Activated naive CD4-positive, alpha-beta T cell treated with anti-CD3 and anti-CD28 coated beads, Interleukin-2, amount 50 U/mL, for 24 hours (primary cell): ENCODE measurements at regions not wholly inside any gene's neighbourhood (a gene's known extent, or its start where the extent isn't known, plus 50 kb on each side); places are given as distances from the start of the nearest gene placed in this dataset.

Experiments
- H3K27ac Mint-ChIP-seq: one replicate; pipeline ENCODE4 v1.8.0; 2021; ENCODE audit warnings: mild to moderate bottlenecking, mixed read lengths
- H3K27me3 Mint-ChIP-seq: one replicate; pipeline ENCODE4 v1.8.0; 2021; ENCODE audit warnings: mixed read lengths
- H3K36me3 Mint-ChIP-seq: one replicate; pipeline ENCODE4 v1.8.0; 2021; ENCODE audit warnings: mixed read lengths
- H3K4me1 Mint-ChIP-seq: one replicate; pipeline ENCODE4 v1.8.0; 2021; ENCODE audit warnings: mixed read lengths
- H3K4me3 Mint-ChIP-seq: one replicate; pipeline ENCODE4 v1.8.0; 2021; ENCODE audit warnings: mild to moderate bottlenecking, mixed read lengths
- H3K9me3 Mint-ChIP-seq: one replicate; pipeline ENCODE4 v1.8.0; 2021; ENCODE audit warnings: mixed read lengths

DNA sequence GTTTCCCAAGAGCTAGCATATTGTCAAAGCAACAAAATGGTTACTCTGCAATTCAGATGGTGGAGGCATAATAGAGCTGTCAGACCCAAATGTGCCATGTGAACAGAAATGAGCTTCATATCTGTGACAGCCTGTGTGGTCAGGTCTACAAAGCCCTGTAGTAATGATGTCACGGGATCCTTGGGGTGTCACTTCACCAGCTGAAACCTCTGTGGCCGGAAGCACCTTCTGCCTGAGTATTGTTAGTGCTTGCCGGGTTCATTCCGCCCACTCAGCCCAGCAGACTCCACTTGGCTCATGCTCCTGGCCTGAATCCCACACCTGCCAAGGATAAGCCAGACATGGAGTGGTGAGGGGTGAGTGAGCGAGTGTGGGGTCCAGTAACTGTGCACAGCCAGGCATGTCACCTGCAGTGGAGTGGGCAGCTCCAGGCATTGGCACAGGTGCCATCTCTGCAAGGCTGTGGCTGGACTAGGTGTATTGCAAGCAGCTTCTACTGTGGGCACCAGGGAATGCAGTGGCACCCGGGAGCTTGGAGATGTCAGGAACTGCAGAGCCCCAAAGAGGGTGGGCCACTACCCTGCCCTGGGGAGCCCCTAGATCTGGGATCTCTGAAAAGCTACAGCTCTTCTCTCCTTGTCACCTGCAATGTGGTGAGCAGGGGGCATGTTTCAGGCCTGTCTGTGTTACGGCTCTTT is 341.9 kb upstream of the CHRM2 start:
- Mint-ChIP-seq H3K4me3 (no peak overlapping the region), H3K36me3 (no peaks in the 10 kb centered on the region), H3K27me3 (no peaks in the 10 kb centered on the region), H3K27ac (no peak overlapping the region), H3K9me3 (peaks cover 4% of the 10 kb centered on the region), H3K4me1 (no peaks in the 10 kb centered on the region)

DNA sequence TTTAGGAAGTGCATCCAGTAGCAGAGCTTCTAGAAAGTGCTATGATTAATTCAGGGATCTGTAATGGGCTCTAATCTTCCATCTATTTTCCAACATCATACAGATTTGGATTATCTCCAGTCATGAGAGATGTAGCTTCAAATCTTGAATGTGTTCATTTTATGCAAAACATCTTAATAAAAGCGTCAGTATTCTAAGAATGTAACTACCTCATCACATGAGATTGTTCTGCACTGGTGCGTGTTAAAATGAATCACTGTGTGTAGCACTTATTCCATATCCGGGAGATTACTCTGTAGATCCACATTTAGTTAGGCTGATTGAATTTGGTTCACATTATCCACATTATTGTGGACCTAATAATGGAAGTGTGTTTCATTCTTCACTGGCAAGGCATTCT is 344.9 kb upstream of the CHRM2 start:
- no peaks in the 10 kb centered on the region for H3K27me3 Mint-ChIP-seq

GRCh38 chr7:136517971-136518370 is 350.5 kb upstream of the CHRM2 start:
- Mint-ChIP-seq H3K27me3 (no peaks in the 10 kb centered on the region), H3K27ac (no peak overlapping the region), H3K9me3 (no peaks in the 10 kb centered on the region), H3K4me1 (no peaks in the 10 kb centered on the region), H3K36me3 (no peaks in the 10 kb centered on the region), H3K4me3 (no peak overlapping the region)

More for the DNA sequence above, 344.9 kb upstream of the CHRM2 start:
- H3K36me3 Mint-ChIP-seq = no peaks in the 10 kb centered on the region
- no peak overlapping the region for H3K4me3 Mint-ChIP-seq
- H3K4me1 Mint-ChIP-seq = no peaks in the 10 kb centered on the region
- H3K9me3 Mint-ChIP-seq = peaks cover 4% of the 10 kb centered on the region
- no peak overlapping the region for H3K27ac Mint-ChIP-seq

DNA sequence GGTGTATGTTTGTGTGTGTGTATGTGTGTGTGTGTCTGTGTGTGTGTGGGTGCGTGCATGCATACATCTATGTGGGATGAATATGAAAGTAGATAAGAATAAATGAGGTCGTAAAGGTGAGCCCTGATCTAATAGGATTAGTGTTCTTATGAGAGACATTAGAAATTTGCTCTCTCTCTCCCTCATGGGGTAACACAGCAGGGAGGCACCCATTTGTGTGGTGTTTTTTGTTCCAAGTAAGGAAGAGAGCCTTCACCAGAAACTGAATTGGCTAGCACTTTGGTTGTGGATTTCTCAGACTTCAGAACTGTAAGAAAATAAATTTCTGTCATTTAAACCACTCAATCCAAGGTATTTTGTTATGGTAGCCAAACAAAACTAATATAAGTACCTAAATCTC is 353.7 kb upstream of the CHRM2 start:
- Mint-ChIP-seq H3K27me3 (no peaks in the 10 kb centered on the region), H3K4me3 (no peak overlapping the region), H3K27ac (no peak overlapping the region), H3K36me3 (no peaks in the 10 kb centered on the region), H3K4me1 (no peaks in the 10 kb centered on the region), H3K9me3 (no peaks in the 10 kb centered on the region)

GRCh38 chr7:136513744-136514143 is 354.7 kb upstream of the CHRM2 start:
- Mint-ChIP-seq H3K9me3 (no peaks in the 10 kb centered on the region), H3K27me3 (no peaks in the 10 kb centered on the region), H3K4me3 (no peak overlapping the region), H3K36me3 (no peaks in the 10 kb centered on the region), H3K27ac (no peak overlapping the region), H3K4me1 (no peaks in the 10 kb centered on the region)

- no peak overlapping the region for H3K4me3 Mint-ChIP-seq
- H3K27me3 Mint-ChIP-seq = no peaks in the 10 kb centered on the region
- H3K4me1 Mint-ChIP-seq = no peaks in the 10 kb centered on the region
- H3K9me3 Mint-ChIP-seq = no peaks in the 10 kb centered on the region
- no peaks in the 10 kb centered on the region for H3K36me3 Mint-ChIP-seq
- no peak overlapping the region for H3K27ac Mint-ChIP-seq
Measured at GRCh38 chr7:136509466-136509865, 359.0 kb upstream of the CHRM2 start.

GRCh38 chr7:136502162-136502561 is 366.3 kb upstream of the CHRM2 start:
- H3K27me3 Mint-ChIP-seq = no peaks in the 10 kb centered on the region
- no peak overlapping the region for H3K27ac Mint-ChIP-seq
- no peaks in the 10 kb centered on the region for H3K4me1 Mint-ChIP-seq
- H3K4me3 Mint-ChIP-seq = no peak overlapping the region
- H3K36me3 Mint-ChIP-seq = no peaks in the 10 kb centered on the region
- peaks cover under 1% of the 10 kb centered on the region for H3K9me3 Mint-ChIP-seq

- Mint-ChIP-seq H3K27me3 (no peaks in the 10 kb centered on the region), H3K36me3 (no peaks in the 10 kb centered on the region), H3K27ac (no peak overlapping the region), H3K4me3 (no peak overlapping the region), H3K4me1 (no peaks in the 10 kb centered on the region), H3K9me3 (peaks cover 8% of the 10 kb centered on the region)
Measured at GRCh38 chr7:136501151-136501550, 367.3 kb upstream of the CHRM2 start.

DNA sequence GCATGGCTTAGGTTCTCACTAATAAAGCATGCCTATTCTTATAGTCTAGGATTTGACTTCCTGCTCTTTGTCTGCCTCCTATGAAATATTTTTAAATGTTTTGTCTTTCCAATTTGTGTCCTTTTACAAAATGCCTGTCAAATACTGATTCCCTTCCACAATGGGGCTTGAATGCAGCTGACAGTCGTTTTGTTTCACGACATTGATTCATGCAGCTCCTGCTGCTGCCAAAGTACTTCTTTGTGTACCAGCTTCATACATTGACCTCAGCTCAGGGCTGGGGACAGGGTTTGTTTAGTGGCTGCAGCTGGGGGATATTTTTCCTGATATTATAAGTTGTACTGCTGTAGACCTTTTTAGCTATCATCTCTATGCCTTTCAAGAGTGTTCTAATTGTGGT is 371.9 kb upstream of the CHRM2 start:
- Mint-ChIP-seq H3K36me3 (no peaks in the 10 kb centered on the region), H3K9me3 (peaks cover 19% of the 10 kb centered on the region), H3K27me3 (no peaks in the 10 kb centered on the region), H3K27ac (no peak overlapping the region), H3K4me3 (no peak overlapping the region), H3K4me1 (no peaks in the 10 kb centered on the region)

DNA sequence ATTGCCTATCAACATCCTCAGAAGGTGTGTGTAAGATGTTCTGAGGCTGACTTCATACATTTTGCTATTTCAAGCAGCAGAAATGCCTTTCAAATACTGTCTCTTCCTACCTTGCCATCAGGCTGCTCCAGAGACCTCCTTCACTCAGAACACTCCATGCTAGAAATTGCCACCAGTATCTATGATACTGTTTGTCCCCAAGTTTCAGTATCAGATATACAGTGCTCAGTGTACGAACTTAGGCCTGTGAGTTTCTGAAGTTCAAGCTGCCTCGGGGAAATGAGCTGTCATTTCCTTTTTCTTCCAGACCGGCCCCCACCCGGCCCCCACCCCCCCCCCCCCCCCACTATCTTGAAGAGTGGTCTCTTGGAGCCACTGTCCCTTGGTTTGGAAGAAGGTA is 373.4 kb upstream of the CHRM2 start:
- no peaks in the 10 kb centered on the region for H3K27me3 Mint-ChIP-seq
- no peak overlapping the region for H3K4me3 Mint-ChIP-seq
- H3K27ac Mint-ChIP-seq = no peak overlapping the region
- peaks cover 26% of the 10 kb centered on the region for H3K9me3 Mint-ChIP-seq
- no peaks in the 10 kb centered on the region for H3K4me1 Mint-ChIP-seq
- no peaks in the 10 kb centered on the region for H3K36me3 Mint-ChIP-seq

DNA sequence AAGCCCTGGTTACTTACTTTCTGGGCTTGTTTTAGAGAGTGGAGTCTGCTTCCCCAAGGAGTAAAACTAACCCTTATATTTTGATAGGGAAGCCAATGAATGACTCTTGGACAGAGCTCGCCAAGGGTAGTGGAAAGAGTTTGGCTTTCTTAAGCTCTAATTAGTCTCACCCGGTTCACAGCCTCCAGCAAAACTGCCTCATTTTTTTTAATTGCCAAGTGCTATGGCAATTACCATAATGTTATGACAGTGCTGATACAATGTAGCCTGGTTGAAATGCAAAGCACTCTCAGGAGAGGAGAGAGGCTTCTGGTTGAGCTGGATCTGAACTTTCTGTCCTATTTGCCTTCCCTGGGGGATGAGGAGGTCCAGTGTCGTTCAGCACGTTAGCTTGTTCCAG is 376.1 kb upstream of the CHRM2 start:
- H3K9me3 Mint-ChIP-seq = peaks cover 26% of the 10 kb centered on the region
- H3K36me3 Mint-ChIP-seq = no peaks in the 10 kb centered on the region
- H3K27me3 Mint-ChIP-seq = no peaks in the 10 kb centered on the region
- no peak overlapping the region for H3K4me3 Mint-ChIP-seq
- no peak overlapping the region for H3K27ac Mint-ChIP-seq
- no peaks in the 10 kb centered on the region for H3K4me1 Mint-ChIP-seq

GRCh38 chr7:136489808-136490207 is 378.6 kb upstream of the CHRM2 start:
- no peaks in the 10 kb centered on the region for H3K27me3 Mint-ChIP-seq
- no peak overlapping the region for H3K27ac Mint-ChIP-seq
- peaks cover 18% of the 10 kb centered on the region for H3K9me3 Mint-ChIP-seq
- H3K36me3 Mint-ChIP-seq = no peaks in the 10 kb centered on the region
- no peaks in the 10 kb centered on the region for H3K4me1 Mint-ChIP-seq
- H3K4me3 Mint-ChIP-seq = no peak overlapping the region

GRCh38 chr7:136480901-136481300 is 387.6 kb upstream of the CHRM2 start:
- Mint-ChIP-seq H3K27me3 (no peaks in the 10 kb centered on the region), H3K4me3 (no peak overlapping the region), H3K4me1 (no peaks in the 10 kb centered on the region), H3K27ac (no peak overlapping the region), H3K9me3 (peaks cover 10% of the 10 kb centered on the region), H3K36me3 (no peaks in the 10 kb centered on the region)

GRCh38 chr7:136479922-136480321 is 388.5 kb upstream of the CHRM2 start:
- Mint-ChIP-seq H3K27ac (no peak overlapping the region), H3K27me3 (no peaks in the 10 kb centered on the region), H3K36me3 (no peaks in the 10 kb centered on the region), H3K4me1 (no peaks in the 10 kb centered on the region), H3K4me3 (no peak overlapping the region), H3K9me3 (peaks cover 10% of the 10 kb centered on the region)

GRCh38 chr7:136470179-136470578 is 398.3 kb upstream of the CHRM2 start:
- Mint-ChIP-seq H3K4me1 (no peaks in the 10 kb centered on the region), H3K4me3 (no peak overlapping the region), H3K36me3 (no peaks in the 10 kb centered on the region), H3K27me3 (no peaks in the 10 kb centered on the region), H3K27ac (no peak overlapping the region), H3K9me3 (peaks cover 36% of the 10 kb centered on the region)

DNA sequence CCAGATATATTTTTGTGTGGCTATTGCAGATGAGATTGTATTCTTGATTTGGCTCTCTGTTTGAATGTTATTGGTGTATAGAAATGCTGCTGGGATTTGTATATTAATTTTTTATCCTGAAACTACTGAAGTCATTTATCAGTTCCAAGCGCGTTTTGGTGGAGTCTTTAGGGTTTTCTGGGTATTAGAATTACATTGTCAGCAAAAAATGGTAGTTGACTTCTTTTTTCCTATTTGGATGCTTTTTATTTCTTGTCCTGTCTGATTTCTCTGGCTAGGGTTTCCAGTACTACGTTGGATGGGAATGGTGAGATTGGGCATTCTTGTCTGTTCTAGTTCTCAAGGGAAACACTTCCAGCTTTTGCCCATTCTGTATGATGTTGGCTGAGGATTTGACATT is 415.5 kb upstream of the CHRM2 start:
- Mint-ChIP-seq H3K27me3 (peaks cover 1% of the 10 kb centered on the region), H3K4me1 (no peaks in the 10 kb centered on the region), H3K4me3 (no peak overlapping the region), H3K9me3 (peaks cover 15% of the 10 kb centered on the region), H3K27ac (no peak overlapping the region), H3K36me3 (no peaks in the 10 kb centered on the region)

DNA sequence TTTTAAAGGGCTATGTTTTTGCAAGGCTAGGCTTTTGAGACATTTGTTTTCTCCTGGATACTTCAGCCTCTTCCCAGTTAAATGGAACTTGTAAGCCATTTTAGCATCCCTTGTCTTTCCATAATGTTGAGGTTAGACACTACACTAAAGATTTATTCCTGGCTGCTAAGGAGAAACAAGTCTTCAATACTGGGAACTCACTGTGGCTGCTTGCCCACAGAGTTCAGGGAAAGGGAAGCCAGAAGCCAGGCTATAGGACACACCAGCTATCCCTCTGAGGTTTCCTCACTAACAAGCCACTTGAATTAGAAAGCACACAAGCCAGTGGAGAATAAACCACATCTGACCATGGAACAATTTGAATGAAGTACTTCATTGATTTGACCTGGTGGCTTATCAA is 421.7 kb upstream of the CHRM2 start:
- Mint-ChIP-seq H3K4me3 (no peak overlapping the region), H3K36me3 (no peaks in the 10 kb centered on the region), H3K4me1 (no peaks in the 10 kb centered on the region), H3K27ac (no peak overlapping the region), H3K9me3 (peaks cover 11% of the 10 kb centered on the region), H3K27me3 (no peaks in the 10 kb centered on the region)
